ENCODE measurements at regions not wholly inside any gene's neighbourhood (a gene's known extent, or its start where the extent isn't known, plus 50 kb on each side); places are given as distances from the start of the nearest gene placed in this dataset.
"Not testable (repeated sequence)": the region's sequence is repeated elsewhere in the genome, so short reads cannot be mapped to it uniquely, and the experiment has no call there.

- DNase-seq (ENCODE audit: low read depth in 2 of 2) = no peak
Measured at GRCh38 chr11:87971354-87971753, 203.9 kb downstream of the RAB38 start.

DNA sequence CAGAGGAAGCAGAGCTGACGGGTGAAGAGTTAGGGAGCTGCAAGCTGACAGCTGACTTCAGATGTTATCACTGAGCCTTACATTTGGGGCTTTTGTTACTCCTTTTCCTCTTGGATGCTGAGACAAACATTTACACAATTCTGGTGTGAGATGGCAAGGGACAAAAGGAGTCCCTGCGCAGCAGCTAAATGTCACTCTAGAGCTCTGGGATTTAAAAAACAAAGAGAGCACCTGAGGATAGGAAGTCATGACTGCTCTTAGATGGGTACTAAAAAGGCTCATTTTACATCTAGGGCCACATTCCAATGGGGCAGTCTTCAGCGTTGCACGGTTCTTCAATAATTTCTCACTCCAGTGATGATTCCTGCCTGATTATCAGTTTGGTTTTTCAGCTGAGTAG, 204.5 kb downstream of the RAB38 start:
- DNase-seq (ENCODE audit: low read depth in 2 of 2) = no peak

DNA sequence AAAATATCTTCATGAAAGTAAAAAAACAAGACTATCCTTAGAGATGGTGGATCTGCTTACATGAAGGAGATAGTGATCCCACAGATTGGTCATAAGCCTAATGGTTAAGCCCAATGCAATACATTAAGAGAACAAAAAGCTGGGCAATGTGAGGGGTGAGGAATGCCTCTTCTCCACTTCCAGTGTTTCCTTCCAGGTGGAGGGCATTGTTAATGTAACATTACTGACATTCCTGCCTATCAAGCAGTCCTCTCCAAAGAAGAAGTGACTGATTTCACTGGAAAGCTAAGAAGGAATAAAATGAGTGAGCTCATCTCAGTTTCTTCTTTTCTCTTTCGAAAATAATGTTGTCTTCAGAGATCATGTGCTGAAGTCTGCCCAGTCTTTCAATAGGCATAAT, 207.8 kb downstream of the RAB38 start:
- no peak for DNase-seq (ENCODE audit: low read depth in 2 of 2)

GRCh38 chr11:87966694-87967093, 208.5 kb downstream of the RAB38 start:
- no peak for DNase-seq (ENCODE audit: low read depth in 2 of 2)

DNA sequence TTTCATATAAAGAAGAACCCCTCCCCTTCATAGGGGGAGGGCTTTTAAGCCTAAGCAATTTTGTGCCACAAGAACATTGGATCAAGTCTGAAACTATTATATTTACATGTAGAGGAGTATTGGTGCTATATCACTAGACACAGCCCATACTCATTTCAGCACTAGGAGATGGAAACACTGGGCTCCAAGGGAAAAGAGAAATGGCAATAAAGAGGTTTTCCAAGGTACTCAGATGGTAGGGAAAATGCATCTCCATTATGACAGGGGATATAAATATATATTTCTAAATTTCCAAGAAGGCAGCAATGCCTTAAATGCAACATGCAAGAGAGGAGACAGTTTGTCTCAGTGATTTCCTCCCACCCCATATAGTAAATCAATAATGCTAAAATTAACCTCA, 209.0 kb downstream of the RAB38 start:
- no peak for DNase-seq (ENCODE audit: low read depth in 2 of 2)

- DNase-seq (ENCODE audit: low read depth in 2 of 2) = no peak
Measured at GRCh38 chr11:87961606-87962005, 213.6 kb downstream of the RAB38 start.

DNA sequence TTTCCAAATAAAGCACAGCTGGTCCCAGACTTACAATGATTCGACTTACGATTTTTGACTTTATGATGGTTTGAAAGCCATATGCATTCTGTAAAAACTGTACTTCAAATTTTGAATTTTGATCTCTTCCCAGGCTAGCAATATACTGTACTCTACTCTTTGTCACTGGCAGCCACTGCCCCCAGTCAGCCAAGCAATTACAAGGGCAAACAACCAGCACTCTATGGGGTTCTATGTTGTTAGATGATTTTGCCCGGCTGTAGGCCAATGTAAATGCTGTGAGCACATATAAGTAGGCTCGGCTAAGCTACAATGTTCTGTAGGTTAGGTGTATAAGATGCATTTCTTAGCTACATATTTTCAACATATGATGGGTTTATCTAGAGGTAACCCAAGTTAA, 217.3 kb downstream of the RAB38 start:
- no peak for DNase-seq (ENCODE audit: low read depth in 2 of 2)

- no peak for DNase-seq (ENCODE audit: low read depth in 2 of 2)
Measured at GRCh38 chr11:87954476-87954875, 220.8 kb downstream of the RAB38 start.

DNA sequence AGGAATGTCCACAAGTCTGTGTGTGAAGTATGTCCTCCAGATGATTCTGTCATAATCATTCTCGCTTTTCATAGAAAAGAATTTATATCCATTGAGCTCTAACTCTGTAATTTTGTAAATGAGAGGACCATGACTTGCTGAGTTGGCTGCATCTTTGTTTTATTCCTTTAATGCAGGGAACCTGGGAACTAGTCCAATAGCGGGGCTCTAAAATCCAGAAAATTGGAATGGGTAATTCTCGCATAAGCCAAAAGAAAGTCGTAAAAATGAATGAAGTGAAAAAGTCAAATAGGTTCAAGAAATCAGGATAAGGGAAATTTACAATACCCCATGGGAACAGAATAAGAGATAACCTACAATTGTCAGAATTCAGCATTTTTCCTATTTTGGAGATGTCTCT, 232.5 kb downstream of the RAB38 start:
- DNase-seq (ENCODE audit: low read depth in 2 of 2) = no peak

DNA sequence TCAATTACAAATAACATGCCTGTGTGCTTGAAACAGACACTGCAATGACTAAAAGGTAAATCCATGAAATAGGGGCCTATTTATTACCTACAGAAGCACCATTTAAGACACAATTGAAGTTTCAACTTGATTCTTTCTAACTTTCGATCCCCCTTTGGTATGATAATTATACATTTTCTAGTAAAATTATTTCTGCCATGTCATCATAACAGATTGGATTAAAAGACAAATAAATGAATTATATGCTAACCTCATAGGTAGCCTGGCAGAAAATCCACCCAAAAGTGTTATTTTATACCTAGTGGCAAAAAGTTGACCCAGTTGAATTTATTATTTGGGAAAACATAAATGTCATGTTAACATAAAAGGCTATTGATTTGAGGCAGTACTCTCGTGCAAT, 241.1 kb downstream of the RAB38 start:
- DNase-seq (ENCODE audit: low read depth in 2 of 2) = no peak

DNA sequence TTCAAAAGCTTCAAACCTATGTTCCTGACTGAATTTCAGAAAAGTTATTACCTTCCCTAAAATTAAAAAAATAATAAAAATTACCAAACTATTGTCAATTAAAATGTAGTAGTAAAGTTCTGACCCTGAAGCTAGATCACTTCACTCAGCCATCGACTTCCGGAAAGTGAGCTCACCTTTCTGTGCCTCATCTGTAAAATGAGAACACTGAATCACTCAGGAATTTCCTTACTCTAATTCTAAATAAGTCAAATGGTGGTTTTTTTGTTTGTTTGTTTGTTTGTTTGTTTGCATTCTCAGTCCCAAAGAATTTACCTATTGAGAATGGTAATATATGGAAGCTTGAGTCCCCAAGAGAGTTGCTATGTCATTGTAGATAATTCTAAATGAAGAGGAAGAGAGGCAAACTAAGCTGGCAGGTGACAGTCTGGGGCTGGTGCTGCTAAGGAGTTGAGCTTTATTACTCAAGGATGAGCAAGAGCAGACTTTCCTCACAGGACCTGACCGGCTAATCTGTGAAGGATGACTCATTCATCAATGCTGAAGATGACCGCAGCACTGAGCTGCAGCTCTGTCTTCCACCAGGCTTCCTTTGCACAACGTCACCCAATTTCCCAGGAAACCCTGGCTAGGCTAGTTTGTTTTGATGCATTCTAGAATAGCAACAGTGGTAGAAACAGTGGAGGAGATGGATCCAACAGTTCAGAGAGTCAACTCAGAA, 248.8 kb downstream of the RAB38 start:
- no peak for DNase-seq (ENCODE audit: low read depth in 2 of 2)

- DNase-seq (ENCODE audit: low read depth in 2 of 2) = no peak
Measured at GRCh38 chr11:87924125-87924524, 251.1 kb downstream of the RAB38 start.

GRCh38 chr11:87917111-87917510, 258.1 kb downstream of the RAB38 start:
- DNase-seq (ENCODE audit: low read depth in 2 of 2) = no peak

- DNase-seq (ENCODE audit: low read depth in 2 of 2) = no peak
Measured at GRCh38 chr11:87909178-87909577, 266.1 kb downstream of the RAB38 start.

- no peak for DNase-seq (ENCODE audit: low read depth in 2 of 2)
Measured at GRCh38 chr11:87908086-87908485, 267.2 kb downstream of the RAB38 start.

DNA sequence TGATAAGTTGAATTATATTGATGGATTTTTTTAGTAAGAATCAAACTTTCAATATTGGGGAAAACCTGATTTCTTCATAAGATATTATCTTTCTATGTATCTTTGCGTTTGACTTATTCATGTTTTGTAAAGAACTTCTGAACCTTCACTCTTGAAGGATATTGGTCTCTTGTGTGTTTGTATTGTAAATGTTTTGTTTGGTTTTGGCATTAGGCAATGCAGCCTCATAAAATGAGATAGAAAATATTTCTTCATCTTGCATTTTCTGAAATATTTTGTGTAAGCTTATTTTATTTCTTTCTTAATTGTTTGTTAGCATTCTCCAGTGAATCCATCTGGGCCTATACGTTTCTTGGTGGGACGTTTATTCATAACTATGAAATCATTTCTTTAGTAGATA, 271.9 kb downstream of the RAB38 start:
- no peak for DNase-seq (ENCODE audit: low read depth in 2 of 2)

DNA sequence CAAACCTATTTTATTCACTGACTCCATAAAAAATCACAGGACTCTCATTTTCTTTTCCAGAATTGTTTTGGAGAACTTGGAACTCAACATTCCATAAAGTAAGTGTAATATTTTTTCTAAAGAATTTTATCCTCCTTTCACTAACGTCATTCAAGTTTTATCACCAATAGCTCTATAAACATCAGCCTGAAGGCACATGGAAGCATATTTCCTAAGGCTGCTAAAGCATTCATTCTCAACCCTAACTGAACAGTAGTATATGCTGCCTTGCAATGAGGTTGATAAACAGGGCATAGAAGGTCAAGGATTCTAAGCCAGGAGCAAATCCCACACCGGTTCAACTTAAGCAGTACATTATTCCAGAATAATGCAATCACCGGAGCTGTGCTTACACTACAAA, 273.9 kb downstream of the RAB38 start:
- DNase-seq (ENCODE audit: low read depth in 2 of 2) = no peak

- DNase-seq (ENCODE audit: low read depth in 2 of 2) = no peak
Measured at GRCh38 chr11:87897921-87898320, 277.3 kb downstream of the RAB38 start.

GRCh38 chr11:87897071-87897470, 278.2 kb downstream of the RAB38 start:
- no peak for DNase-seq (ENCODE audit: low read depth in 2 of 2)

DNA sequence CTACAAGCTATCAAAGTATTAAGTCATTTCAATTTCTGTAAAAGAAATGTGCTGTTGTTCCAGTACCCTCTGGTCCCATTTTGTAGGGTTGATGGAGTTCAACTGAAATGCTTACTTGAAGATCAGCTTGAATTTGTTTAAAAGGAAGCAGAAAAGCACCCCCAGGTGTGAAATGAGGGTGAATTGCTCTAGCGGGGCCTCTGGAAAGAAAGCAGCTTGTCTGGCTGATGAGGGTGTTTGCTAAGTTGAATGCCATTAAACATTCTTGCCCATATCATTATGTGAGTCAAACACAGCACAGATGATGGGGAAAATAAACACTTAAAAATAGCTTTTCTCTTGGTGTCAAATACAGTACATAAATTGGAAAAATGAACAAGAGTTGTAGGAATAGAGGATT, 280.3 kb downstream of the RAB38 start:
- DNase-seq (ENCODE audit: low read depth in 2 of 2) = no peak

DNA sequence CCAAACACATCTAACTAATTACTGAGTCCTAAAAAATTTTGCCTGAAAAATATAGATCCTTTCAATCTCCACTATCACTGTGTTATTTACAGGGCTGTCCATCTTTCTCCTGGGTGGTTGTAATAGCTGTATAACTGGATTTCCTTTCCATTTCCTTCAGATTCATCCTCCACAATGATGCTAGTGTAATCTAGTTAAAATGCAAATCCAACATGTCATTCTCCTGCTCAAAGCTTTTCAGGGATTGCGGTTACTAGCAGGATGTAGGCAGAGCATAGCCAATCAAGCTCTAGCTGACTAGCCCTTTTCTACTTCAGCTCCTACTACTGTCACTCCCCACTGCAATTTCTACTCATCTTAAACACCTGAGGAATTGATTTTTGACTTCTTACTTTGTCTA, 283.0 kb downstream of the RAB38 start:
- no peak for DNase-seq (ENCODE audit: low read depth in 2 of 2)

DNA sequence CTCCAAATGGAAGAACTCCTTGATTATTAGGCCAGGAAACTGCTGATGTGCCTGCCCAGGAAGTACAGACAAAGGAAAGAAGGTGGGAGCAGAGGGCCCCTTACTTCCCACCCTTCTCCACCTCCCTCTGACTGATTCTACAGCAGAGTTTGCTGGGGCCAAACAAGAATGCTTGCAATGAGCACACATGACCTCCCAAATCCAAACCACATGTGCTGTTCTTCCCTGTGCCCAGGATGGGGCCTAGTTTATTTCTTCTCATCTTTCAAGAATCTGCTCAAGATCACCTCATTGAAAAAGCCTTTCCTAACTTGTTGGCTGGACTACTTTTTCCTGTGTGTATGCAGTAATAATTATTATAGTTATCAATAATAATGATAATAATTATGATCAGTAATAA, 286.1 kb downstream of the RAB38 start:
- DNase-seq (ENCODE audit: low read depth in 2 of 2) = no peak

- not testable (repeated sequence) for DNase-seq (ENCODE audit: low read depth in 2 of 2)
Measured at GRCh38 chr11:87885084-87885483, 290.2 kb downstream of the RAB38 start.

- no peak for DNase-seq (ENCODE audit: low read depth in 2 of 2)
Measured at GRCh38 chr11:87879118-87879517, 296.1 kb downstream of the RAB38 start.
